NAMALWA (cell line): ENCODE measurements at regions not wholly inside any gene's neighbourhood (a gene's known extent, or its start where the extent isn't known, plus 50 kb on each side); places are given as distances from the start of the nearest gene placed in this dataset.
"Not testable (repeated sequence)": the region's sequence is repeated elsewhere in the genome, so short reads cannot be mapped to it uniquely, and the experiment has no call there.

Source experiments
- DNase-seq: peaks from one replicate; pipeline ENCODE4 v3.0.0-alpha.2; 2015; ENCODE audit warnings: low spot score

- DNase-seq, result no peak
Measured at GRCh38 chr3:106121491-106122289, 252.9 kb upstream of the CBLB start.

DNA sequence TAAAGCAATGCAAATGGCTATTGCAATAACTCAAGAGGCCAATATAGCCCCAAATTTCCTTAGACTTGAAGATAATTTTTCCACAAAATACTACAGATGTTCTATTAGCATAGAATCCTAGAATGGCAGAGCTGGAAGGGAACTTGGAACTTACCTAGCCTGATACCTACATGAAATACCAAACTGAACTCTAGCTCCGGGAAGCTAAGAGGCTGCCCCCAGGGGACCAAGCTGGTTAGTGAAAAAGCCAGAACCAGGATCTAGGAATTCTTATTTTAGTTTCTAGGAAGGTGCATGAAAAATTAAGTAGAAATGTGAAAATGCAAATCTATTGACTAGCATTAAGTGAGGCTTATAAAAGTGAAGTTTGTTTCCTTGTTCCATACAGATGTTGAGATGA is 256.0 kb upstream of the CBLB start:
- DNase-seq, result no peak

GRCh38 chr3:106125321-106125720 is 256.5 kb upstream of the CBLB start:
- no peak for DNase-seq

DNA sequence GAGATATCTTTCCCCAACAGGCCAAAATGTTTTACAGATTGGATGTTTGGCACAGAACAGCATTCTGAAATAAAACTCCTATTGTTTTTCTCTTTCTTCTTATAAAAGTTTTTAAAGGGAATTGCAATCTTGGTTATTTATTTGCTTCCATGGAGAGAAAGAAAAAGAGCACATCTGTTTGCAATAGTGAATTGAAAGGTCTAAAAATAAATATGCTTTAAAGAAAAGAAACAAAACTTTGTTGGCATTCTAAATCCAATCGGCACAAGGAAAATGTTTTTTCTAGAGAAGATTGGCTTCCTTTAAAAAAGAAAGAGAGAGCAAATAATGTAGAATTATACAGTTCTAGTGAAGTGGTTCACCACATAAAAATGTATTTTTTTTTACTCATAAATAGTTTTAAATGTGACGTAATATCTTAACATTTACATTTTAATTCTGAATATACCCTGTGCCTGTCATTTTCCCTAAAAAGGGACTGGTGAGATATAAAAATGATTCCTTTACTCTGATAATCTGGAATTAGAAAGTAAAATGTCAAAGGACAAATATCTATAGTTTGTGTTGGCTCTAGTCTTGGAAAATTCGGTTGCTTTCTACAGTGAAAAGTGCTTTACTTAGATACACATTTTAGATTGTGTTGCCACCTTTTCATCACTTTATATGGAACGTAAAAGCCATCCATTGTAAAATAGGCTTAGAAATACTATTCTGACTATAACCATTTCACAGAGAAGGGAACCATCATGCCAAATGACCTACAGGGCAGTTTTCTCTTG is 257.4 kb upstream of the CBLB start:
- no peak for DNase-seq

DNA sequence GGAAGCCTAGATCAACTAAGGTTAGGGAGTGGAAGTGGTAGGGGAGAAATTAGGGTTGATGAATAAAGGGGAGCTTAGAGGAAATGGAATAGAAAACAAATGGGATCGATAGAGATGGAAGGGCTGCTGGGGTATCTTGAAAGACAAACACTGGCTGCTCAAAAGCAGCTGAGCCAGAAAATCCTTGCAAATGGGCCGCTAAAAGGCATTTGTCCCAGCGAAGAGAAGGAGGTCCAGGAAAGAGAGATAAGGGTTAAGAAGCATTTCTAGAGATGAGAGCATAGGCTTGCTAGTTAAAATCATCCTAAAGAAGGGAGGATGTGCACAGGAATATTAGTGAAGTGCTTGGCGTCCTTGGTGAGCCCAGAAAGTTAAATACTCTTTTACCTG is 258.0 kb upstream of the CBLB start:
- no peak for DNase-seq

DNA sequence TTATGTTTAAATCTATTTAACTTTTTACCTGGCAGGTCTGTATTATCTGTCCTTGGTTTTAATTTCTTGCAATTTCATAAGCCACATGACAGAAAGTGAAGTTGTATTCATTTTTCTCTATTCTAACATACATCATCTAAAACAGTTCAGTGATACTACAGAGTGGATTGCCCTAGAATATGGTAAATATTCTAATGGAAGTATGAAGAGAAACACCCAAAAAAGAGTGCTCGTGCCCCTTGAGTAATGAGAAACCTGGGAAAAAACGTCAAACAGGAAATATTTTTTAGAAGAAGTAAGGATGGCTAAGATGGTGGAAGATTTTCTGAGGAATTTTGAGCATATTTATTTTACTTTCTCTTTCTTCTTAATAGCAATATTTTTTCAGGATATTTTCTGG is 261.1 kb upstream of the CBLB start:
- DNase-seq, result no peak

DNA sequence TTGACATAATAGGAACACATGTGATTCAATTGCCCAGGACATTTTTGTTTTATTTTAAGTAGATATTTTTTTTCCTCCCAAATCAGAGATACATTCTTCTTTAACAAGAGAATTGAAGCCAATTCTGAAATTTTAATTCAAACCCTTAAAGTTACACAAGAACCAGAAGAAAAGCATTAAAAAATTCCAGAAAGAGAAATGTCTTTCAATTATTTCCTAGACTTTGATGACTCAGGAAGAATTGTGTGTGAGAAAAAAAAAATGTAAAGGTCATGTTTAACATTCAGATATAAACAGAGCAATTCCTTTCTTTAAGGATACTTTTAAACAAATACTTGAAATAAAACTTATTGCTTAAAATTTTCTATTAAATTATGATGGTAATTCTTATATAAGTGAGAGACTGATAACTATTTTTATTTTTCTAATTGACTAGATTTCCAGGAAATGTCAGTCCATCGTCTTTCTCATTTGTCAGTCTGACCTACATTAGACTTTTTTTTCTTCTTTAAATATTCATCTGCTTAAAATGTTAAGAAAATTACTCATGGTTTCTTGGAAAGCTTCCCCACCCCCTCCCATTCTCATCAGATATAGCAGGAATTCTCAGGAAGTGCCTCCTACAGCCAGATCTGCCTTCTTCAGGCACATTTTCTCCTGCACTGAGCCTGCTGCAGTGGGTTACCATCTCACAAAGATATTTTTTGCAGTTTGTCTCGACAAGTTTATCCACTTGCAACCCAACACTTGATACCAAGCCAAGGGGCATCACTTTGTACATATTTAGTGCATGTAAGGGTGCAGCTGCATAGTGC is 261.8 kb upstream of the CBLB start:
- DNase-seq, result no peak

- DNase-seq, result no peak
Measured at GRCh38 chr3:106135451-106136160, 266.8 kb upstream of the CBLB start.

GRCh38 chr3:106139826-106140225 is 271.0 kb upstream of the CBLB start:
- DNase-seq, result no peak

DNA sequence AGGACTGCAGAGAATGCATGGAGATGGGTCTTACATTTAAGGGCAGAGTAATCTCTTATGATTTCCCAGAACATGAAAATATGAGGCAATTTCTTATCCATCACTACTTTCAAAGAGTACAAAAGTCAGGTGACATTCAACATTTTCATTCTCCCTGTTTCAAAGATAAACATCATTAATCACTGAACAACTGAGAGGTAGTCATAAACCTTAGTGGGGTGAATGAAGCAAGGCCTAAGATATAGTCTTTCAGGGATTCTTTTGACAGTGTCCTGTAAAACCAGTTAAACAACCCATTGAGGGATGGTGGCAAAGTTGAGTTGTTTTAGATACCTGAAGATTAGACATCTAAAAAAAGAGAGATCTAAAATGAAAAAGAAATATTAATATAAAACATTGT is 271.6 kb upstream of the CBLB start:
- DNase-seq, result no peak

DNA sequence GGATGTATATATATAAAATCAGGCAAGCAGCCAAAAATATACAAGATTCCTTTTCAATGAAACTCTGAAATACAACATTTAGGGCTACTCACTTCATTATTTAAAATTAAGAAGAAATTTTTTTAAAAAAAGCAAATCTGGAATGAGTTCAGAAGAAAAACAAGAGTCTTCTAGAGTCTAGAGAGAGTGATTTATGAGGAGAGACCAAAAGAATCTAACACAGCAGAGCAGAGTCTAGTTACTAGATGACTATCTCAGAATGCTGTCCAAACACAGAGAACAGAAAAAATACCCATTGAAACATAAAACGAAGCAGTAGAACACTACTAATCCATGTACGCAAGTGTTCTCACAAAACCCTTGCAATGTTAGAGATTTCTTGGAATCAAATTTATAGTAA is 275.2 kb upstream of the CBLB start:
- DNase-seq, result no peak

GRCh38 chr3:106148440-106149082 is 279.7 kb upstream of the CBLB start:
- DNase-seq, result not testable (repeated sequence)

GRCh38 chr3:106157411-106157810 is 288.6 kb upstream of the CBLB start:
- no peak for DNase-seq

- no peak for DNase-seq
Measured at GRCh38 chr3:106160396-106160795, 291.6 kb upstream of the CBLB start.

DNA sequence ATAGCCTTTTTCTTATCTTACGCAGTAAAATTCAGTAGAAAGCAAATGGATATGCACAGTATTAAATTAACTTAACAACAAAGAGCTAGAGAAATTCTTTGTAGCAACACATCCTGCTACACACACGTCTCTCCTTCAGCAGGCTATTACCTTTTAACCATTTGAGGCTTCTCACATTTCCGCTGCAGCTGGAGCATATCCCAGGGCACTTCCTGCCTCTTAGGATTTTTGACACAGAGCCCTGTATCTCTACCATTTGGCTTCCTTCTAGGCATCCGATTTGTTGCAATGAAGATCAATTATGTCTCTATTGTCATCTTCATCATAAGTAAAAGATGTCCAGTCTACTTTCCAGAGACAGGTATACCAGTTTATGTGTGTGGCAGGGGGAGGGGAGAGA is 292.4 kb upstream of the CBLB start:
- no peak for DNase-seq

DNA sequence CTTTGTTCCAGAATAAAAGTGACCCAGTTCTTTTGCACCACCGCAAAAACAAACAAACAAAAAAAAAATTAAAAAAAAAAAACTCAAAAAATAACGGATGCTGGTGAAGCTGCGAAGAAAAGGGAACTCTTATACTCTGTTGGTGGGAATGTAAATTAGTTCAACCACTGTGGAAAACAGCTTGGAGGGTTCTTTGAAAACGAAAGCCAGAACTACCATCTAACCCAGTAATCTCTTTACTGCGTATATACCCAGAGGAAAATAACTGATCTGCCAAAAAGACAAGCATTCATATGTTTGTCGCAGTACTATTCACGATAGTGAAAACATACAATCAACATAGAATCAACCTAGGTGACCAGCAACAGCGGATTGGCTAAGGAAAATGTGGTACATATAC is 298.9 kb upstream of the CBLB start:
- DNase-seq, result peak; percentile 4

- DNase-seq, result no peak
Measured at GRCh38 chr3:106168962-106169750, 300.3 kb upstream of the CBLB start.

DNA sequence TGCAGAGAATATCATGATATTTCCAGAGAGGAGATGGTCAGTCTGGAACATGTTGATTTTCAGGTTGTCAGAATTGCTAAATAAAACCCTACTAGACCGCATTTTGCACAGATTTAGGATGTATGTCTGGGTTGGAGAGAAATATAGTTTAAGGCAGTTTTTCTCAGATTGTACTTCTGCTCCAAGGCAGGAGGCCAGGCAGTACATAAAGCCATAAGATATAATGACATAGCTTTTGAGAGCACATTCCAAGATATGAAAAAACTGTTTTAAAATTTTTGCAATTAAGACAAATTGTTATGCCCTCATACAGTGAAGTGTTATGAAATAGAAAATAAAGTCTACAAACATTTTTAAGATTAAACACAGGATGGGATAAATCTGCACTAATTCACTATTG is 301.8 kb upstream of the CBLB start:
- DNase-seq, result no peak

- no peak for DNase-seq
Measured at GRCh38 chr3:106172101-106172500, 303.3 kb upstream of the CBLB start.

DNA sequence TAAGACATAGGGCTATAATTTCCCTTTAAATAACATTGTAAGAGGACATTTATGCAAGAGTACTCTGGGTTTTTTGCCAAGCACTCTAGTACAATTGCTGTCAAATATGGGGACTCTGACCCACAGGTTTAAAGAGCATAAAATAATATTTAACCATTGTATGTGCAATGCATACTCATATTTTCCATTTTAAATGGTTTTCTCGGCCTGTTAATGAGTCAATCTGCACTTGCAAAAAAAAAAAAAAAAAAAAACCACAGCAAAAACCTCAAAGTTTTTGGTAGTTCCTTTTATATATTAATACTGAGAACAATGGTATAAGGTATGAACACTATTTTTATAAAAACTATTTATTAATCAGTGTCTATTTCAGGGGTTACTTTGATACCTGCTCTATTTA is 304.0 kb upstream of the CBLB start:
- no peak for DNase-seq

DNA sequence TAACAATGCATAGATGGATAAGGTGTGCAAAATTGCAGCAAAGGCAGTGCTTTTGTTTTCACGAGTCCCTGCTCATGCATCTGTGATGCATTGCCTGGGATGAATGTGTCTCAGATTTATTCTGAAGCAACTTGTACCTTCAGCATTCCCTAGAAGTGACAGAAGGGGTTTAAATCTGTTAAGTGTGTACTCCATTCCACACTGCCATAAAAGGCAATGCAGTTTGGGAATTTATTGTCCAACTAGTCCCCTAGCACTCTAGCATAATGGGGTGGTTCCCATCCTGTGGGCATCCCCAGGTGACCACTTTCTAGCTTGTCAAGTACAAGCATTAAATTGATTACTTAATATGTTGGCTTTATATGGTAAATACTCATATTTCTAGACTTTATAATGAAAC is 306.5 kb upstream of the CBLB start:
- no peak for DNase-seq
